SJSA1 (cell line): ENCODE measurements at regions not wholly inside any gene's neighbourhood (a gene's known extent, or its start where the extent isn't known, plus 50 kb on each side); places are given as distances from the start of the nearest gene placed in this dataset.

Experiments used
- DNase-seq, 2 experiments: peaks; one replicate each; pipeline ENCODE4 v3.0.0-alpha.2; 2015 to 2020; ENCODE audit warnings: low spot score in 2 of 2, low read depth in 1 of 2
- H3K27ac ChIP-seq: fragments of 250-450 bp; sonication (Bioruptor Pico); 2 replicates; pipeline ENCODE4 v1.5.1; 2020; ENCODE audit warnings: mild to moderate bottlenecking, moderate library complexity
- H3K27me3 ChIP-seq: fragments of 250-450 bp; sonication (Bioruptor Pico); replicated peaks from 2 replicates; pipeline ENCODE4 v1.5.1; 2020; ENCODE audit warnings: mild to moderate bottlenecking, moderate library complexity
- H3K36me3 ChIP-seq: fragments of 250-450 bp; sonication (Bioruptor Pico); 2 replicates; pipeline ENCODE4 v1.5.1; 2020; ENCODE audit warnings: mild to moderate bottlenecking
- H3K4me1 ChIP-seq: fragments of 250-450 bp; sonication (Bioruptor Pico); replicated peaks from 2 replicates; pipeline ENCODE4 v1.6.1; 2021; ENCODE audit warnings: mild to moderate bottlenecking
- H3K4me3 ChIP-seq: fragments of 250-450 bp; sonication (Bioruptor Pico); 2 replicates; pipeline ENCODE4 v1.5.1; 2020; ENCODE audit warnings: mild to moderate bottlenecking
- H3K9me3 ChIP-seq: fragments of 250-450 bp; sonication (Bioruptor Pico); replicated peaks from 2 replicates; pipeline ENCODE4 v1.5.1; 2020; ENCODE audit warnings: mild to moderate bottlenecking

DNA sequence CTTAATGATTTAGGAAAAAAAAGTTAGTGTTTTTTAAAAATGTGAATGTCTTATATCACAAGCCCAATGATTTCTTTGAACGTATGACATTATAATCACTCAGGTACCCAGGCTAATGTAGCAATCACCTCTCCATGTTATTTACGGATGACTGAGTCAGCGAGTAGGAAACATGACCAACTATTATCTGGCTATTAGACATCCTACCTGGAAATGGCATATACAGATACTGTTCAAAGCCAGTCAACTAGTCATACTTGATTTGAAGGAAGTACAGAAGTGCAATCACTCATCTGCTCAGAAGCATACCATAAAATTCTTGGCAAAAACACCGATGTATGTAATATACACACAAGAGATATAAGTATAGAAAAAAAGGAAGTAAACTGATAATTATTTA lies 732.5 kb downstream of the ARAP2 start:
- Histone ChIP-seq H3K27ac (no peak overlapping the region), H3K27me3 (no peaks in the 10 kb centered on the region), H3K9me3 (no peaks in the 10 kb centered on the region), H3K36me3 (no peaks in the 10 kb centered on the region), H3K4me3 (no peak overlapping the region), H3K4me1 (no peaks in the 10 kb centered on the region)
- DNase-seq = no peak

DNA sequence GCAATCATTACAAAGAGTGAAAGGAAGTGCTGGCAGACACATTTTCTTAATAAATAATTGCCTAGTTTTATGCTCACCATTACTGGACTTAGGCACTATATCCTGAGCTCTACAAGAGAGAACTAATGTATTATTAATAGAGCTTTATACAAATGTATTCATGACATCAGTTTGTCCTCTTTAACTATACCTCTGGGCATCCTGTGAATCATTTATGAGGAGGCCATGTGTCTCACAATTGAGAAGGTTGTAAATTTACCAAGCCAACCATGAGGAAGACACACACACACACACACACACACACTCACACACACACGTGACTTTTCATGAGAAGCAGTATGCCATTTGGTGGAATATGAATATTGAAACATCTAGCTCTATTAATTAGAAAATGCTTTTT lies 728.2 kb downstream of the ARAP2 start:
- DNase-seq = no peak
- no peak overlapping the region for H3K4me3 ChIP-seq
- no peak overlapping the region for H3K27ac ChIP-seq
- H3K4me1 ChIP-seq = no peaks in the 10 kb centered on the region
- H3K9me3 ChIP-seq = no peaks in the 10 kb centered on the region
- H3K27me3 ChIP-seq = no peaks in the 10 kb centered on the region
- H3K36me3 ChIP-seq = no peaks in the 10 kb centered on the region

DNA sequence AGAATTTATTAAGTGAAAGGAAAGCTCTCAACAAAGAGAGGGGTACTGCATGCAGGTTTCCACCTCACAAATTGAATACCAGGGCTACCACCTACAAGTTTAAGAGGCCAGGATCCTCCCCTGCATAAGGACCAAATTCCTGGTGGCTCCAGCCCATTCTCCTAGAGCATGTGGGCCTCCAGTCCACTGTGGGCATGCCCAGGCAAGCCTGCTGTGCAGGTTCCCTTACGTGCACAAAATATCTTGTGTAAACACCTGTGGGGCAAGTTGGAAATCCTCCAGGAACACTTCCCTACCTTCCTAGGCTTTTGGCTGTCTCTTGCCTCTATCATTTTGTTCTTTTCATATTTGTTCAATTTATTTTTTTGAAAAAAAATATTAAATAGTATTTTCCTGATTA lies 724.3 kb downstream of the ARAP2 start:
- H3K9me3 ChIP-seq = no peaks in the 10 kb centered on the region
- no peaks in the 10 kb centered on the region for H3K36me3 ChIP-seq
- no peaks in the 10 kb centered on the region for H3K4me1 ChIP-seq
- no peak overlapping the region for H3K4me3 ChIP-seq
- no peak for DNase-seq
- no peak overlapping the region for H3K27ac ChIP-seq
- H3K27me3 ChIP-seq = no peaks in the 10 kb centered on the region

DNA sequence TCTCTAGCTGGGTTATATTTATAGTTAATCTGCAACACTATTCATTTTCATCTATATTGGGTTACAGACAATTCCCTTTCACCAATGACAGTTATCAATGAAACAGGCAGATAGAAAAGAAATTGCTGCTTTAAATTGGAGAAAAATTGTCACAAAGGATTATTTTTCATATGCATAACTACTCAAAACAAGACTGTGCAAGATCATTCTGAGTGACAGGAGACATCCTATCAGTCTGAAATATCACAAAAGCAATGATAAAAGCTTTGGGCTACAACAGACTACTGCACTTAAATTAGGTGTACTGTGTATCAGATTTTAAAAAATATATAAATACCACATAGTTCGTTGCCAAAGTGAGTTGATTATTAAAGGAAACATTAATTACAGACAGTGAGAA lies 722.6 kb downstream of the ARAP2 start:
- Histone ChIP-seq H3K9me3 (no peaks in the 10 kb centered on the region), H3K27ac (no peak overlapping the region), H3K4me1 (no peaks in the 10 kb centered on the region)

DNA sequence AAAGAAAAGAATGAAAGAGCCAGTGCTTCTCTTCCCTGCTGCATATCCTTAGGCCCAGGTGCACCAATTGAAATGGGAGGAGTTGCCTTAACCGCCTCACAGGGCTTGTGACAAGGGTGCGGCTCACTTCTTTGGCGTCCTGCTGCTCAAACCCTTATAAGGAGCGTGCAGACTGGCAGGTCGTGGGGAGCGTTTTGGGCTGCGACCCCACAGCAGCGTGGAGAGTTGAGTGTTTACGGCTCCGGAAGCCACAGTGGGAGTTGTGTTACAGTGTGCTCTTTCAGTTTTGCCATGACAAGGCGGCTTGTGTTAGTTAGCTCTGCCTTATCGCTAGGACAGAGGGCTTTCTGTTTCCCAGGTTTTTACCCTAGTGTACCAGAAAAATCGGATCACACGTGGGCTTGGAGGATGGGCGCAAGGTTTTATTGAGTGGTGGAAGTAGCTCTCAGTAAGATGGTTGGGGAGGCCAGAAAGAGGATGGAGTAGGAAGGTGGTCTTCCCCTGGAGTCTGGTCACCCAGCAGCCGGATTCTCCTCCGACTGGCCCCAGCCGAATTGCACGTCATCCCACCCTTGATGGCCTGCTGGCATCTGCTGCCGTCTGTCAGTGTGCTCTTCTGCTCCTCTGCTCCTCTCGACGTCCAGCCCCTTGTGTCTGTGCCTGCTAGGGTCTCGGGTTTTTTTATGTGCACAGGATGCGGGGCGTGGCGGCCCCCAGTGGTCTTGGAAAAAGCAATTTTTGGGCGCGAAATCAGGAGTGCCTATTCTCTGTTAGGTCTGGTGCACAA lies 718.9 kb downstream of the ARAP2 start:
- H3K36me3 ChIP-seq = no peaks in the 10 kb centered on the region
- no peaks in the 10 kb centered on the region for H3K27me3 ChIP-seq
- no peak overlapping the region for H3K27ac ChIP-seq
- H3K9me3 ChIP-seq = no peaks in the 10 kb centered on the region
- DNase-seq = no peak
- H3K4me3 ChIP-seq = no peak overlapping the region
- H3K4me1 ChIP-seq = no peaks in the 10 kb centered on the region

More for the DNA sequence above, 722.6 kb downstream of the ARAP2 start:
- no peak for DNase-seq
- no peaks in the 10 kb centered on the region for H3K36me3 ChIP-seq
- H3K27me3 ChIP-seq = no peaks in the 10 kb centered on the region
- H3K4me3 ChIP-seq = no peak overlapping the region

DNA sequence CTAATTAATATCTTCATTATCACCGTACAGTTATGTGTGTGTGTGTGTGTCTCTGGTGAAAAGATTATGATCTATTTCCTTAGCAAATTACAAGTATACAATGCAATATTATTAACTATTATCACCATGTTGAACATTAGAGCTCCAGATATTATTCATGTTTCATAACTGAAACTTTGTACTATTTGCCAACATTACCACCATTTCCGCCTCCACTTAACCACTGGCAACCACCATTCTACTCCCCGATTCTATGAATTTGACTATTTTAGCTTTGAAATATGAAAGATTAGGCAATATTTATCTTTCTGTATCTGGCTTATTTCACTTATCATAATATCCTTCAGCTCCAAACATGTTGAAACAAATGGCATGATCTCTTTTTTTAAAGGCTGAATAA lies 717.9 kb downstream of the ARAP2 start:
- DNase-seq = no peak
- no peaks in the 10 kb centered on the region for H3K4me1 ChIP-seq
- H3K4me3 ChIP-seq = no peak overlapping the region
- no peaks in the 10 kb centered on the region for H3K36me3 ChIP-seq
- H3K27me3 ChIP-seq = no peaks in the 10 kb centered on the region
- no peak overlapping the region for H3K27ac ChIP-seq
- H3K9me3 ChIP-seq = no peaks in the 10 kb centered on the region

DNA sequence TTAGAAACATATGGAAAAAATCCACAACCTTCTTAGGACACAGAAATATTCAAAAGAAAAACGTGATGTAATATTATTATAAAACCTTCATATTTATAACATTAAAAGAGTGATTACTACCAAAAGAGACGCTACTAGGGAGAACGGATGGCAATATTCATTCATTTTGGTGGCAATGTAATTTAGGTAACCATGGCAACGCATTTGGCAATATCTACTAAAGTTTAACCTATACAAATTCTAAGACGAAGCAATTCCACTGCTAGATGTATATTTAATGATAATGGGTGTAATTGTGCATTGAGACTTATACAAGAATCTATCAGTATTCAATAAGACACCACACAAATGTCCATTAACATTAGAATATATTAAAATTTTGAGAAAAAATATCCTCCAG lies 709.4 kb downstream of the ARAP2 start:
- Histone ChIP-seq H3K9me3 (no peaks in the 10 kb centered on the region), H3K27ac (no peak overlapping the region)

DNA sequence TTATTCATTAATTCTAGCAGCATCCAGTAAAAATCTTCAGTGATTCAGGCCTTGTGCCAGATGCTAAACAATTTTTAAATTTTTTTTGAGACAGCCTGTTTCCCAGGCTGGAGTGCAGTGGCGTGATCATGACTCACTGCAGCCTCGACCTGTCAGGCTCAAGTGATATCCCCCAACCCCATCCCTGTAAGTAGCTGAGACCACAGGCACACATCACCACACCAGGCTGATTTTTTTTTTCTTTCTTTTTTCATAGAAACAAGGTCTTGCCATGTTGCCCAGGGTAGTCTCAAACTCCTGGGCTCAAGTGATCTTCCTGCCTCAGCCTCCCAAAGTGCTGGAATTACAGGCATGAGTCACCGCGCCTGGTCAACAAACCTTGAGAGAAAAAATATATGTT lies 705.5 kb downstream of the ARAP2 start:
- DNase-seq = no peak
- Histone ChIP-seq H3K27ac (no peak overlapping the region), H3K36me3 (no peaks in the 10 kb centered on the region), H3K27me3 (no peaks in the 10 kb centered on the region), H3K9me3 (no peaks in the 10 kb centered on the region), H3K4me1 (no peaks in the 10 kb centered on the region), H3K4me3 (no peak overlapping the region)

More for the DNA sequence above, 709.4 kb downstream of the ARAP2 start:
- H3K4me3 ChIP-seq = no peak overlapping the region
- no peaks in the 10 kb centered on the region for H3K4me1 ChIP-seq
- H3K36me3 ChIP-seq = no peaks in the 10 kb centered on the region
- H3K27me3 ChIP-seq = no peaks in the 10 kb centered on the region
- no peak for DNase-seq

DNA sequence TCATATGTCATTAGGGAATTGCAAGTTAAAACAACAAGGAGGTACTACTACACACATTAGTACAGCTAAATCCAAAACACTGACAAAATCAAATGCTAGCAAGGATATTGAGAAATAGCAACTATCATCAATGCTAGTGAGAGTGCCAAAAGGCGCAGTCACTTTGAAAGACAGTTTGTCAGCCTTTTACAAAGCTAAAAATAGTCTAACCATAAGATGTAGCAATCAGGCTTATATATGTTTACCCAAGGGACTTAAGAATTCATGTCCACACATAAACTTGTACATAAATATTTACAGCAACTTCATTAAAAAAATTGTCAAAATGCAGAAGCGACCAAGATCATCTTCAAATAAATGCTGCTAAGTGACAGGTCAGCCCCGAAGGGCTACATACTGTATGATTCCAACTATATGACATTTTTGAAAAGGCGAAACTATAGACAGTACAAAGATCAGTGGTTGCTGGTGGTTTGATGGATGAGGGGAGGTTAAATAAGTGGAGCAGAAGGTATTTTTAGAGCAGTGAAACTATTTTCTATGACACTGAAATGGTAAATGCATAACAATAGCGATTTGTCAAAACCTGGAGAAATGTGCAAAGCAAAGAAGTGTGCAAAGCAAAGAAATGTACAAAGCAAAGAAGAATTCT lies 704.8 kb downstream of the ARAP2 start:
- no peak for DNase-seq
- H3K27me3 ChIP-seq = no peaks in the 10 kb centered on the region
- no peak overlapping the region for H3K4me3 ChIP-seq

DNA sequence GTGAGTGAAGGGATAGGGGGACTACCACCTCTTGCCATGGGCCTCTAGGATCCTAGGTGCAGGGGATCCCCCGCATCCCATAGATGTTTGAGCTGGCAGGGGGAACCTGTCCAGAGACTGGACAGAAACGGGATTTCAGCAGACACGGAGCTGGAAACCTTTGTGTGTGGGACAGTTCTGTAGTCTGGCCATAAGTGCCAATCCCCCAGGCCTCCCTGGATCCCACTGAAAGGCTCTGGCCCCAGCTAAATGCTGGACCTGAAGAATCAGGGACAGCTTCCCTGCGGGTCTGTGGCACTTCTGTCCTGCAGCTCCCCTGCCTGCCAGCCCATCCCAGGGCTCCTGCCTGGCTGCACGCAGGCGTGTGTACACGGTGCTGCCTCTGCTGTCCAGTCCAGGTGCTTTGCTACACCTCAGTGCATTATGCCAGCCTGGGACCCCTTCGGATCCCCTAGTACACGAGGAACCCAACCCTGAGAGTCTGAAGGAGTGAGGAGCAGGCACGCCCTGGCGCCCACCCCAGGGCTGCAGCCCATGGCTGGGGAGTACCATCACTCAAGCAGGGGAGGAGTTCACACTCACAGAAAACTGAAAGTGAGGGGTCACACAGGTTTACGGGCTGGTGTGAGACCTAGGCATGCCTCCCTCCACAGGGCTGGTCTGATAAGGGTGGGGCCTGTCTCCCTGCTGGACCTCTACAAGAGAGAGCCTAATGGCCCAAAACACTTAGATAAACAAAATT lies 703.0 kb downstream of the ARAP2 start:
- H3K4me3 ChIP-seq = no peak overlapping the region
- no peaks in the 10 kb centered on the region for H3K27me3 ChIP-seq
- no peaks in the 10 kb centered on the region for H3K36me3 ChIP-seq
- H3K4me1 ChIP-seq = no peaks in the 10 kb centered on the region
- no peak for DNase-seq
- H3K27ac ChIP-seq = no peak overlapping the region
- H3K9me3 ChIP-seq = no peaks in the 10 kb centered on the region

More for the DNA sequence above, 704.8 kb downstream of the ARAP2 start:
- H3K4me1 ChIP-seq = no peaks in the 10 kb centered on the region
- no peaks in the 10 kb centered on the region for H3K9me3 ChIP-seq
- H3K36me3 ChIP-seq = no peaks in the 10 kb centered on the region
- H3K27ac ChIP-seq = no peak overlapping the region

DNA sequence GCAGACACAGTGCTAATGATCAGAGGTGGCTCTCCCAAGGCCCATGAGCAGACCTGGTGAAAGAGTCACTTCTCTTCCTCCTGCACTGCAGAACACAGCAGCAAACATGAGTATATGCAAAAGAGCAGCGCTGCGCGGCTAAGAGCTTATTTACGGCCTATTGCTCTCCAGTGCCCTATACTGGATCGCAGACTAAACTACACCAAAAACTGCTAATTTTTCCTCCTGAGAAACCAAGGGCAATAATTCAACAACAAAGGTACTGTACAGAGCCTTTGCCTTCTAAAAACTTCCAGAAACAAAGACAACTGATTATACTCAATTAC lies 702.5 kb downstream of the ARAP2 start:
- H3K27ac ChIP-seq = no peak overlapping the region
- no peaks in the 10 kb centered on the region for H3K36me3 ChIP-seq
- H3K9me3 ChIP-seq = no peaks in the 10 kb centered on the region
- no peak for DNase-seq
- no peaks in the 10 kb centered on the region for H3K4me1 ChIP-seq
- H3K4me3 ChIP-seq = no peak overlapping the region
- H3K27me3 ChIP-seq = no peaks in the 10 kb centered on the region

DNA sequence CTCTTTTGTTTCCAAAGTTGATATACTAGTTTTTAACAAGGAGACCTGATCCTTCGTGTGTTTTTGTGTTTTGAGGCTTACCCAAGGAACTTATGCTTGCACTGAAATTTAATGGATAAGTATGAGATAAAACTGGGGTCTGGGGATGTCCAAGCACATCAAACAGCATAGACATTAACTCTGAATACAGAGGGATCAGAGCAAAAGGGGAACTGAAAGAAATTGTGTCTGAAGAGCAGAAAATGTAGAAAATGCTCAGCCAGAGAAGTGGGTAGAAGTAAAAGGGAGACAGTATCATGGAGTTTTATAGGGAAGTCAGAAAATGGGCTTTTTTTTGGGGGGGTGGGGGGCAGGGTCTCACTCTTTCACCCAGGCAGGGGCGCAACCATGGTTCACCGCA lies 695.4 kb downstream of the ARAP2 start:
- no peak for DNase-seq
- H3K27me3 ChIP-seq = no peaks in the 10 kb centered on the region
- no peak overlapping the region for H3K4me3 ChIP-seq
- no peaks in the 10 kb centered on the region for H3K9me3 ChIP-seq
- no peak overlapping the region for H3K27ac ChIP-seq
- no peaks in the 10 kb centered on the region for H3K36me3 ChIP-seq
- H3K4me1 ChIP-seq = no peaks in the 10 kb centered on the region

DNA sequence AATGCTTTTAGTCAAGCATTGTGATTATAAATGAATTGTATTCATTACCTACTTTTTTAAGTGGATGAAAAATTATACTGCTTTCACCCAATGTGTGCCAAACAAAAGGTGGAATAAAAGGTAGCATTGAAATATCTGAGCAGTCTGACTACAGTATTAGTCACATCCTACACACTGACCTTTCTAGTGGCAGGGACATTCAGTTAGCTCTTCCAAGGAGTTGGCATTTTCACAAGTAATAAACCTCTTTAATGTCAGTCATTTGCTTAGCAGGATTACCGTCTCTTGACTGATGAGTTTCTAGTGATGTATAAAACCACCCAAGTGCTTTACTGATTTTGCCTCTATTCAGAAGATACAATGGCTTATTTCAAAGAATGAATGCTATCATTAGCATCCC lies 687.9 kb downstream of the ARAP2 start:
- no peak for DNase-seq
- Histone ChIP-seq H3K4me1 (no peaks in the 10 kb centered on the region), H3K4me3 (no peak overlapping the region), H3K9me3 (no peaks in the 10 kb centered on the region), H3K36me3 (no peaks in the 10 kb centered on the region), H3K27ac (no peak overlapping the region), H3K27me3 (no peaks in the 10 kb centered on the region)
